ENCODE measurements at regions not wholly inside any gene's neighbourhood (a gene's known extent, or its start where the extent isn't known, plus 50 kb on each side); places are given as distances from the start of the nearest gene placed in this dataset.
"Not testable (repeated sequence)": the region's sequence is repeated elsewhere in the genome, so short reads cannot be mapped to it uniquely, and the experiment has no call there.

DNA sequence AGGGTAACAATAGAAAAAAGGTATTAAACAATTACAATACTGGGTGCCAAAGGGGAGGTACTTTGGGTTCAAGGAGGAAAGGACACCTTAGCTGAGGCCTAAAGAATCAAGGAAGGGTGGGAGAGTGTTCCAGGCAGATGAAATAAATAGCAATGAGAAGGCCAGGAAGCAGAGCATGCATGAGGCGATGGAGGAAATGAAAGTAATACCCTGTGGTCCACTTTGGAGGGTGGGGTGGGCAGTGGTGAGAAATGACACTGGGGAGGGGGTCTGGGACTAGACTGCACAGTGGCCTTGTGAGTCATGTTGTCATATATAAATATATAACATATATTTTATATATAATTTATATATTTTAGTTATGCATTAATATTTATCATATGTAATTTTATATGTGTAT is 55.9 kb downstream of the BHLHE40 start:
- no peak for DNase-seq

DNA sequence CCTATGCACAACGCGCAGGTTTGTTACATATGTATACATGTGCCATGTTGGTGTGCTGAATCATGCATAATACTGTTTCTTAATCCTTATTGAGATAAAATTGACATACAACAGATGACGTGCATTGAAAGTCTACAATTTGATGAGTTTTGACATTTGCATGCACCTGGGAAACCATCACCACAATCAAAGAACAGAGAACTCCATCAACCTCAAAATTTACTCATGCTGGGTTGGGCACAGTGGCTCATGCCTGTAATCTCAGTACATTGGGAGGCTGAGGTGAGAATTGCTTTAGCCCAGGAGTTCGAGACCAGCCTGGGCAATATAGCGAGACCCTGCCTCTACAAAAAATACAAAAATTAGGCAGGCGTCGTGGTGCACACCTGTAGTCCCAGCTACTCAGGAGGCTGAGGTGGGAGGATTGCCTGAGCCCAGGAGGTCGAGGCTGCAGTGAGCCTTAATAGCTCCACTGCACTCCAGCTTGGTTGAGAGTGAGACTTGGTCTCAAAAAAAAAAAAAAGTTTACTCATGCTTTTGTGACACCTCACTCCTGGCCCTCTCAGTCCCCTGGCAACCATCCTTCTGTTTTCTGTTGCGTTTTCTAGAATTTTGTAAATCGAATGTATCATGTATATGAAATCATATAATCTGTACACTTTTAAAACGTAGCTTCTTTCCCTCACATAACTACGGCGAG is 56.6 kb downstream of the BHLHE40 start:
- DNase-seq, result no peak

DNA sequence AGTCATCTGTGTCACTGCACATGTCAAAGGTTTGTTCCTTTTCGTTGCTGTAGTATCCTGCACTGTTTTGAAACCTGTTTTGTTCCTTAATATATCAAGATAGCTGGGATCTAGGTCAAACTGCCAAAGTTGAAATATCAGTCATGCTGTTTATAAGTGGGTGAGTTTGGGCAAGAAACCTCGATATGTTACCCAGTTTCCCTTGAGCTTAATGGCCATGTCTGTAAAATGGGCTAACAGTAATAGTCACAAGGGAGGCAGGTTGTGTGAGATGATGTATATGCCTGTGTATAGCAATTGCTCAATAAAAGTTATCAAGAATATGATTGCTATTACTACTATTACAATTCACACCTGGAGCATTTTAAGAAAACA is 57.1 kb downstream of the BHLHE40 start:
- no peak for DNase-seq

DNA sequence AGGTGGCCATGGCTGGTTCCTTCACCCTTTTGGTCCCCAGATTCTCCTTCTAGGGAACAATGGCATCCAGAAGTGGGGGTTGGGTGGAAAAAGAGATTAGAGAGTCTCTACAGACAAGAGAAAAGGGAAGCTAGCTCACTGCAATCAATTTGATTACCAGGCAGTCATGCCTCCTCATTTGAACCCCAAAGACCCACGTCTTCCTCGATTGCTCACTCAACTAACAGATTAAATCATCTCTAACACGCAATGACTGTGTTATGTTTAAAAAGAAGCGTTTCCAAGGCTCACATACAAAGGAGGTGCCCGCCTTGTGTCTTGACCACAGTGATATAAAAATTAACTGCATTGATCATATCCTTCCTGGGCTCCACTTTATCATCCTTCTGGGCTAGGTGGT is 57.6 kb downstream of the BHLHE40 start:
- no peak for DNase-seq

DNA sequence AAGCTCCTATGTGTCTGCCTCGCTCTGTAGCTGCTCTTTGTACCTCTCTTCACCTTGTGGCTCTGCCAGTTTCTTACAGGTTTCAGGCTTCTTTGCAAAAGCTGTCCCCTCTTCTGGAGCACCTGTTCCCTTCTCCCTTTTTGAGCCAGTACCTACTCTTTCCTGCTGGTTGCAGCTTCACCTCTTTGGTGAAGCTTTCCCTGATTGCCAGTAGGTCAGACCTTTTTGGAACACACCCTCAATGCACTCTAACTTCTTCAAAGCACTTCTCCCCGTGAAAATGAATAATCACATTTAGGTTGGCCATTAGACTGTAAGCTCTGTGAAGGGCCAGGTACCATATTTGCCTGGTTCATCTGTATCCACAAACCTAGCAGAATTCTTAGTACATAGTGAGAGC is 60.3 kb downstream of the BHLHE40 start:
- DNase-seq, result no peak

DNA sequence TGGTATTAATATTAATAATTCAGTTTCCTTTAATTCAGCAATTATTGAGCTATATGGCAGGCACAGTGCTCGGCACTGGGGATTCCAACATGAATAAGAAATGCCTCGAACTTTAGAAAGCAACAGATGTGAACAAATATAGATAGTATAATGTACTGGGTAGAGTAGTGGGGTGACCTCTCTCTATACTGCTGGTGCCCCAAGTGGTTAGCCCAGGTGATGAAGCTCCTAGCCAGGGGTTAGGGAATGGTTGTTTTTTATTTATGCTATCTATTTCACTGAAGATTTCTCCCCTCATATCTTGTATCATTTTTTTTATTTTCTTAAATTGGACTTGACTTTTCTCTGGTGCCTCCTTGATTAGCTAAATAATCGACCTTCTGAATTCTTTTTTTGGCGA is 62.1 kb downstream of the BHLHE40 start:
- DNase-seq, result no peak

DNA sequence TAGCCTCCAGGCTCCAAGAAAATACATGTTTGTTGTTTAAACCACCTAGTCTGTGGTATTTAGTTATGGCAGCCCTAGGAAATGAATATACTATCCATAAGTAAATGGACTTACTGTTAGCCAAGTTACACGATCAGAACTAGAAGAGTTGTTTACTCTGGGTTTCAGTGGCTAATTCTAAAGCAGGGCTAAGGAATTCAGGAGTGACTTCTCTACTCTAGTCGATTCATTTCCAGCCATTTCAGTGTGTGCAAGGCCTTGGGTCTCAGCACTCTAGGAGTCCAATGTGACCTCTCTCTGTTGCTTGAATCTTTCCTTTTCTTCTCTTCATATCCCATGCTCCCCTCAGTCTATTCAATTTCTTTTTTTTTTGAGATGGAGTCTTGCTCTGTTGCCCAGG is 66.7 kb downstream of the BHLHE40 start:
- DNase-seq, result no peak

DNA sequence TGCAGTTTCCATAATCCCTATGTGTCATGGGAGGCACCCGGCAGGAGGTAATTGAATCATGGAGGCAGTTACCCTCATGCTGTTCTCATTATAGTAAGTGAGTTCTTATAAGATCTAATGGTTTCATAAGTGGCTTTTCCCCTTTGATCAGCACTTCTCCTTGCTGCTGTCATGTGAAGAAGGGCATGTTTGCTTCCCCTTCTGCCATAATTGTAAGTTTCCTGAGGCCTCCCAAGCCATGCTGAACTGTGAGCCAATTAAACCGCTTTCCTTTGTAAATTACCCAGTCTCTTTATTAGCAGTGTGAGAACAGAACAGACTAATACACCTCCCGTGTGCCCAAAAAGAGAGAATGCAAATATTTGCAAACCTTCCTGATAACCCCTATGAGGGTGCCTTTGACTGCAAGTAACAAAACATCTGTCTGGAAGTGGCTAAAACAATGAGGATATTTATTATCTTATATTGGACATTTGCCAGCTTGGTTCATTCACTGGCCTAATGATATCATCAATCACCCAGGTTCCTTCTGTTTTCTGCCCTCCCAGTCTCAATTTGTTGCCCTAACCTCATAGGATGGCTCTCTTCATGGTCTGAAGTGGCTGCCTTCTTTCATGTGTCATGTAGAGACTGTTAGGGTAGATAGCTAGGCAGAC is 68.7 kb downstream of the BHLHE40 start:
- no peak for DNase-seq

DNA sequence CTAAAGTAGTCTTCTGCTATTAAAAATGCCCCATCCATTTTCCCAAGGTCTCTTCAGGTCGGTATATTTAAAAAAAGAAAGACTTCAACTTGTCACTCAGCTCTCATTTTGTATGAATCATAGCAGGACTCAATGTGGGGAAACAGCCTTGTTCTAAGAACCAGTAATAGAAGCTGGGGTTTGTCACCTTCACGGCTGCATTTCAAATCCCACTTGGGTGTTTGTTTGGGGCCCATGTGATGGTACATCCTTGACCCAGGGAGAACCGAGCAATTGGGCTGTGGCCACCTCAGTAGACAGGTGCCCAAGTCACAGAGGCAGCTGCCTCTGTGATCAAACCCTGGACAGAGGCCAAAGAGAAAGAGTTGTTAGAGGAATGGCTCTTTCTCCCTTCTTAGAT is 70.3 kb upstream of the ARL8B start:
- DNase-seq, result no peak

DNA sequence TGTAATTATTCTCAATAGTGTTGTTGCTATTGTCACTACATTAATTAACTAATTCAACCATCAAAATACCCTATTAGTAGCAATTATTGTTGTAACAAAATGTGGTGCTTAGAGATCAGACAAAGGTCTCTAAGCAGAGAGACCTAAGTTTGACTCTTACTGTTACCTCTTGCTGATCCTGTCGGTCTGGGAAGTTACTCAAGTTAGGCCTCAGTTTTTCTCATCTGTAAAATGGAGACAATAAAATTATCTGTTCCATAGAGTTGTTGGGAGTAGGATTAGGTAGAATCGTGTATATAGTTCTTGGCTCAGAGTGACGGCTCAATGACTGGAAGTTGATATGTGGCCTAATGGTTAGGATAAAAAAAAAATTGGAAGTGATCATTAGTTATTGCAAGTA is 69.8 kb upstream of the ARL8B start:
- DNase-seq, result no peak

DNA sequence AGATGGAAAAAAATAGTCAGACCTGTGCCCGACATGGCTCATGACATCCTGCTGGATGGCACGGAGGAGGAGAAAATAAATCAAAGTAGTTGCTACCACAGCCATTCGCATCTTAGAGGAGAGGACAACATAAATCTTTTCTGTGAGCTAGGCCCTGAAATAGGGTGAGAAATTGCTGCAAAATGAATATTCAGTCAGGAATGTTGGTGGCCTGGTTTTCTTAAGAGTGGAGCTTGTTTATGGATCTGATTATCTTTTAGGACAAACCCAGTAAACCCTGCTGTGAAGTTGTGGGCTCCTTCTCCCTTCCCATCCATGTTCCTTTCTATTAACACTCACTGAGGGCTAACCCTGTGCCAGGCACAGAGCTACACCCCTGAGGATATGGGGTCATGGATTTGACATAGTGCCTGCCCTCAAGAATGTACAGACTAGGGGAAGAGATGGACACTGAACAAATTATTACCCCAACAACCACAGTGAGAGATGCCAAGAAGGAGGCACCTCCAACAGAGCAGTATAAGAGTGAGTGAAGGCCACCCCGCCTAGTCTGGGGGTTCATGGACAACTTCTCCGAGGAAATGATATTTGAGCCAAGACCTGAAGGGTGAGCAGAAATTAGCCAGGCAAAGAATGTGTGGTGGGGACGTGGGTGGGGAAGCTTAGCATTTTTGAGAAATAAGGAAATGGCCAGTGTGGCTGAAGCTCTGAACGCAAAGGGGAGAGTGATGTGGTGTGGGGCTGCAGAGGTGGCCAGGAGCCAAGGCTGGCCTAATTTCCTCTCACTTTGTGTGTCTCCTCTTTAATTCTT is 68.9 kb upstream of the ARL8B start:
- DNase-seq, result no peak

DNA sequence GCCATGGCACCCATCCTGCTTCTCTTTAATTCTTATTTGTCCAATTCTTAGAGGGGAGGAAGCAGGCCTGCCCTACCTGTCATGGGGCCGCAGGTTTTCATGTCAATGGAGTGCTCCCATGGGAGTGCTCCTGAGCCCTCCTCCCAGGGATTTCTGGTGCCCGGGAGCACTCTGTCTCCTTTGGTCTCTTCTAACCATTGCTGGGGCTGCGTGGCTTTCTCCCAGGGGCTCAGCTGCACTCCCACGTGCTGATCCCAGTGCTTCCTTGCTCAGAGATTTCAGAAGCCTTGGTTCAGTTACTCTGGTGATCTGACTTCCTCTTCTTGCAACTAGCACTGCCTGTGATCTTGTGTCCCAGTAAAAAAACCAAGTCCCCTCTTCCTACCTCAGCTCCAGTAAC is 68.0 kb upstream of the ARL8B start:
- no peak for DNase-seq

DNA sequence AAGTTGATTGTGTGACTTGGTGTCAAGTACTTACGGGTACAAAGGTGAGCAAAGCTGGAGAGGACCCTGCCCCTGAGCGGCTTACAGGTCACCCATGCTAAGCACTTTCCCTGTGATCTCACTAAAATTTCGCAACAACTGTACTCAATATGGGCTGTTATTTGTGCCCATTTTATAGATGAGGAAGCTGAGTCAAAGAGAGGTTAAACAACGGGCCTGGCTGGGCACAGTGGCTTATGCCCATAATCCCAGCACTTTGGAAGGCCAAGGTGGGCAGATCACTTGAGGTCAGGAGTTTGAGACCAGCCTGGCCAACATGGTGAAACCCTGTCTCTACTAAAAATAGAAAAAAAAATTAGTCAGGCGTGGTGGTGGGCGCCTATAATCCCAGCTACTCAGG is 67.5 kb upstream of the ARL8B start:
- not testable (repeated sequence) for DNase-seq

DNA sequence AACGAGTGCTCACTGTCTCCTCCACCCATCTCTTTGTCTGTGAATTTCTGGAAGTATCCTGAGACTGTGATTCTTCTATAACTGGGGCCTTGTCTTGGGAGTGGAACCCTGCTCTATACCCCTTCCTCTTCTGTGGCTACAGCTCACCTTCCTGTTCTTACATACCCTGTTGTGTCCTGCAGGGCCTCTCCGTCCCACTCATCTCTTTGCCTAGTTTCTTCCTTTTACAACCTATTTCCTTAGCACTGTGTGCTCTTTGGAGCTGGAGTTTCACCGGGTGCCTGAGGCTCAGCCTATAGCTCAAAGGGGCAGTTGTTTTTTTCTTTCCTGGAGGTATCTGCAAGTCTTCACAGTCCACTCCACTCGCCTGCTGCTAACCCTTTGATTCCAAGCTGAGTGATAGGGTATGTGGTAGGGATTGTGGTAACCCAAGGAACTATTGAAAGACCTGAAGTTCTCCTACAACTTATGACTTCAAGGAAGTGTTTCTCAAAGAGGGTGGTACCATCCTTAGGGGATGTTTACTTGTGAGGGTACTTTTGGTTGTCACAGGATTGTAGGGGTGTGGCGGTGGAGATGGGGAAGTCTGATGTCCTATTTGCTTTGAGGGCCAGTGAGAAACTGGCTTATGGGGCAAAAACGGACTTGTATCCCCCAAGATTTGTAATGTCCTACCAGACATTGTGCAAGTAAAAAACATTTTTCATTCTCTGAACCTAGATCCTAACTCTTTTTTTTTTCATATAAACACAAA is 66.6 kb upstream of the ARL8B start:
- no peak for DNase-seq

DNA sequence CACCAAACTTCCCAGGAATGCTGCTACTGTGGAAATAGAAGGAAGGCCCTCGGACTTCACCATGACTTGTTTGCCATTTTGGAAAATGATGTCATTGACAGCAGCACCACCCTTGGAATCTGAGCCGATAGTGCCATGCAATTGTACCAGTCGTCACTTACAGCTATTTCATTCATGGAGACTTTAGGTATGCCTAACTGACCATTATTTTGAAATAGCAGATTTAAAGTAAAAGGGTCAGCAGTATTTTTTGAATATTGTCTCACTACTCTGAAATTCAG is 66.0 kb upstream of the ARL8B start:
- DNase-seq, result no peak

DNA sequence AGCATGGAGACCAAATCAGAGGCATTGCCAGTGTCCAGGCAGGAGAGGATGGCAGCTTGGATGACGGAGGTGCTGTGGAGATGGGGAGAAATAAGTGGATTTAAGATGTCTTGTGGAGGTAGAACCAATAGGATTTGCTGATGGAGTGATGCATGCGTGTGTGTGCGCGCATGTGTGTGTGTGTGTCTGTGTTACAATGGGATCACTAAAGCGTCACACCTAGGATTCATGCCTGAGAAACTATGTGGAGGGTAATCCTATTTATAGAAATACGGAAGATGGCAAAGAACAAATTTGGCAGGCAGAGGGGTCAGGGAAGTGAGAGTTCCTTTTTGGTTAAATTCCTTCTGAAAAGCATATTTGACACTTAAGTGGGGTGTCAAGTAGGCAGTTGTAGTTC is 64.8 kb upstream of the ARL8B start:
- DNase-seq, result no peak

DNA sequence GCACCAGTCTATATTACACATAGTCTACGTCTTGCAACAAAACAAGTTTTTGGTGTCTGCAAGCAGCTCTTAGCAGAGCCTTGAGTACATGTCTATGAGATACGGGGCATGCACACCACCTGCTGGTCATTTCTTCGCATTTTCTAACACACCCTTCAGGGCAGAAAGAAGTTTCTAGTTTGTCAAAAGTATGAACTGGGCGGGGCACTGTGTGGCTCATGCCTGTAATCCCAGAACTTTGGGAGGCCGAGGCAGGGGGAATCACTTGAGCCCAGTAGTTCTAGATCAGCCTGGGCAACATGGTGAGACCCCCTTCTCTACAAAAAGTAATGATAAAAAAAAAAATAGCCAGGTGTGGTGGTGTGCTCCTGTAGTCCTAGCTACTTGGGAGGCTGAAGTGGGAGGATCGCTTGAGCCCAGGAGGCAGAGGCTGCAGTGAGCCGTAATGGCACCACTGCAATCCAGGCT is 64.2 kb upstream of the ARL8B start:
- peak; percentile 80 for DNase-seq

DNA sequence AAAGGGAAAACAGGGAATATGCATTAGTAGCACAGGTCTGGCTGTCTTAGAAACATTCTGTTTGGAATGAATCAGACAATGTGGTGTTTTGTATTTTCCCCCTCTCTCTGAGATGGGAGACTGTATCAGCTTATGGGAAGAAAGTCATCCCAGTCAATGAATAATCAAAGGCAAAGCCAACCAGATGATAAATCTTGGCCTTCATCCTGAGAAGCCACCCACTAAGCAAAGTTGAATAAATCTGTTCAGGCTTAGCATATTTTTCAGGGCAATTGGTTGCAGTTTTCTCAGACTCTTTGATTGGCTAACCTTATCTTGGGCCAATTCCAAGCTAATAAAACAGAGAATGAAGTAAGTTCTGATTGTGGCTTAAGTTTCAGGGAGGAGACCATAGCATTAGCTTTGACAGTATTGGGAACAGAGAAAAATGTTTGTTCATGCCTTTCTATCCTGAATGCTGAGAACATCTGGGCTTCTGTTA is 63.6 kb upstream of the ARL8B start:
- no peak for DNase-seq

DNA sequence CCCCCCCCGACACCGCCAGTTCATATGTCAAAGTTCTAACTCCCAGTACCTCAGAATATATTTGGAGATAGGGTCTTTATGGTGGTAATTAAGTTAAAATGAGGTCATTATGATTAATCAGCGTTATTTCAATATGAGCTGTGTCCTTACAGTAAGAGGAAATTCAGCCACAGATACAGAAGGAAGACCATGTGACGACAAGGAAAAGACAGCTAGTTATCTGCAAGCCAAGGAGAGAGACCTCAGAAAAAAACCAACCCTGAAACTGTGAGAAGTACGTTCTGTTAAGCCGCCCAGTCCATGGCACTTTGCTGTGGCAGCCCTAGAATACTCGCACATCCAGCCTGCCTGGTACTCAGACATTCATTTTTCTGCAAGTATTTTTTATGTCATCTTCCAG is 62.3 kb upstream of the ARL8B start:
- DNase-seq, result no peak

DNA sequence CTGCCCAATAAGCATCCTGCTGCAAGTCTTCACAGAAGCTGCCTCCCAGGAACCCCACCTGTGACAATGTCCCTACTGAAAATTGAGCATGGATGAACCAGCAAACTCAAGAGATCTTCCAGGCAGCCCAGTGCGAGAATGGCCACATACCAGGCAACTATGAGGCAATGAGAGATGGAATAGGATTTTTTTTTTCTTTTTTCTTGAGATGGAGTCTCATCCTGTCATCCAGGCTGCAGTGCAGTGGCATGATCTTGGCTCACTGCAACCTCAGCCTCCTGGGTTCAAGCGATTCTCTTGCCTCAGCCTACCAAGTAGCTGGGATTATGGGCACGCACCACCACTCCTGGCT is 60.9 kb upstream of the ARL8B start:
- DNase-seq, result no peak

DNA sequence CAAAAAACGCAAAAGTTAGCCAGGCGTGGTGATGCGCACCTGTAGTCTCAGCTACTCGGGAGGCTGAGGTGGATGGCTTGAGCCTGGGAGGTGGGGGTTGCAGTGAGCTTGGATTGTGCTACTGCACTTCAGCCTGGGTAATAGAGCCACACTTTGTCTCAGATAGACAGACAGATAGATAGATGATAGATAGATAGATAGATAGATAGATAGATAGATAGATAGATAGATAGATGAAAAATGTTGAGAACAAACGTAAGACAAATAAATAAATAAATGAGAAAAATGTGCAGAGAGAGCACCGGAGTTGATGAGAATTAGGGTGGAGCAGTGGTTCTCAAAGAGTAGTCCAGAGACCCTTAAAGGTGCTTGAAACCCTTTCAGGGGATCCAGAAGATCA is 58.4 kb upstream of the ARL8B start:
- DNase-seq, result no peak

DNA sequence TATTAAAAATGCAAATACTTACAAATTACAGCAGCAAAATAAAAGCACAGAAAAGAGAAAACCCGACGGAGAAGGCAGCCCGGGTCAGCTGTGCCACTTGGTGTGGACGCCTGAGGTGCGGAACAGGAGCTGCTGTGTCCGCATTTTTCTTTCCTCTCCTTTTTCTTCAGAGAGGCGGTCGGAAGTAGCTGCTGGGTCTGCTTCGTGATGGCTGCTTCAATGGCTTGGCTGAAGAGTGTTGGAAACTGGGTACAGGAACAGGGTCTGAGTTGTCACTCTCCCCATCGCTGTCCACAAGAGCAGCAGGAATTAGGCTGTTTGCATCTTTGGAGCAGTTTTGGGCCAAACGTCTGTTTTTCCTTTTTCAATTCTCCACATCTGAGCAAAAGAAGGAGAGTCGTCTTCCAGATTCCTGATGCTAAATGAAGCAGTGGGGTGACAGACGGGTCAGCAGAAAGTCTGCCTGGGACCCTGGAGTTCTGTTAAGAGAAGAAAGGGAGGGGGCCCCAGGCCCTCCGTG is 53.5 kb upstream of the ARL8B start:
- DNase-seq, result no peak

DNA sequence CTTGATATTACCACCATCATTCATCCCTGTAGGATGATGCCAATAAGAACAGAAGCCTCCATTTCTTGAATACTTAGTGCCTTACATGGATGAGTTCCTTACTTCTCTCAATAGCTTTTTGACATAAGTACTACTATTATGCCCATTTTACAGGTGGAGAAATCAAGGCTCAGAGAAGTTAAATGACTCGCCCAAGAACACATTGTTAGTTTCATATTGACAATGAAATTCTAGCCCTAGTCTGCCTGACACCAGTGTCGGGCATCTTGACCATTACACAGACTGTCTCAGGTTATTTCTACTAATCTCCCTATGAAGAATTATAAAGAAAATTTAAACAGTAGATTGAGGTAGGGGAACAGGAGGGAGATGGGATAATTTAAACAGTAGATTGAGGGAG is 52.5 kb upstream of the ARL8B start:
- DNase-seq, result no peak
